HEK293 (cell line): ENCODE measurements at regions not wholly inside any gene's neighbourhood (a gene's known extent, or its start where the extent isn't known, plus 50 kb on each side); places are given as distances from the start of the nearest gene placed in this dataset.

ENCODE experiments used
- BCL6B ChIP-seq: fragments of 450-650 bp; formaldehyde crosslinking; IDR thresholded peaks from 2 replicates; pipeline ENCODE4 v1.5.1; 2017; ENCODE audit warnings: missing biosample characterization, missing genetic modification characterization
- KLF17 ChIP-seq: fragments of 450-650 bp; formaldehyde crosslinking; IDR thresholded peaks from 2 replicates; pipeline ENCODE4 v1.5.1; 2016; ENCODE audit warnings: missing biosample characterization, missing genetic modification characterization
- PATZ1 ChIP-seq: fragments of 450-650 bp; formaldehyde crosslinking; IDR thresholded peaks from 2 replicates; pipeline ENCODE4 v1.5.1; 2016; ENCODE audit warnings: missing biosample characterization, missing genetic modification characterization
- REST ChIP-seq: fragments of 450-650 bp; formaldehyde crosslinking; IDR thresholded peaks from 2 replicates; pipeline ENCODE4 v1.5.1; 2016; ENCODE audit warnings: missing biosample characterization, missing genetic modification characterization
- SCRT1 ChIP-seq: fragments of 450-650 bp; formaldehyde crosslinking; IDR thresholded peaks from 2 replicates; pipeline ENCODE4 v1.5.1; 2016; ENCODE audit warnings: missing biosample characterization, missing genetic modification characterization, borderline replicate concordance
- SETDB1 ChIP-seq: IDR thresholded peaks from one replicate; pipeline ENCODE4 v1.6.1; 2017; ENCODE audit warnings: mild to moderate bottlenecking, low read length, moderate library complexity, mixed read lengths; ENCODE audit not compliant: insufficient read length
- TCF7L2 ChIP-seq: IDR thresholded peaks from 2 replicates; pipeline ENCODE4 v1.6.1; 2011; ENCODE audit warnings: low read depth, mild to moderate bottlenecking, inconsistent platforms, low read length, moderate library complexity, borderline replicate concordance
- YY2 ChIP-seq: fragments of 450-650 bp; formaldehyde crosslinking; IDR thresholded peaks from 2 replicates; pipeline ENCODE4 v1.5.1; 2016; ENCODE audit warnings: missing biosample characterization, missing genetic modification characterization
- ZNF398 ChIP-seq: fragments of 450-650 bp; formaldehyde crosslinking; IDR thresholded peaks from 2 replicates; pipeline ENCODE4 v1.5.1; 2017; ENCODE audit warnings: missing biosample characterization, missing genetic modification characterization
- ZNF518A ChIP-seq: fragments of 450-650 bp; formaldehyde crosslinking; conservative IDR thresholded peaks from 2 replicates; pipeline ENCODE4 v1.5.1; 2016; ENCODE audit warnings: low read depth, missing biosample characterization, missing genetic modification characterization
- ZNF558 ChIP-seq: fragments of 450-650 bp; formaldehyde crosslinking; IDR thresholded peaks from 2 replicates; pipeline ENCODE4 v1.5.1; 2016; ENCODE audit warnings: missing biosample characterization, missing genetic modification characterization
- ZNF792 ChIP-seq: fragments of 450-650 bp; formaldehyde crosslinking; IDR thresholded peaks from 2 replicates; pipeline ENCODE4 v1.5.1; 2016; ENCODE audit warnings: missing biosample characterization, missing genetic modification characterization

GRCh38 chr15:91780387-91780786, 73.1 kb upstream of the SLCO3A1 start (continued):
- TF ChIP-seq BCL6B (tag by site-specific recombination): no peak
- no peak for TF ChIP-seq ZNF558
- TF ChIP-seq YY2 (tag by site-specific recombination): no peak
- TF ChIP-seq KLF17 (tag by site-specific recombination): no peak
- TF ChIP-seq PATZ1 (tag by site-specific recombination): no peak
- no peak for TF ChIP-seq ZNF398 (tag by site-specific recombination)
- no peak for TF ChIP-seq TCF7L2
- no peak for TF ChIP-seq SETDB1
- no peak for TF ChIP-seq REST (tag by site-specific recombination)
- TF ChIP-seq ZNF792 (tag by site-specific recombination): no peak
- no peak for TF ChIP-seq ZNF518A (tag by site-specific recombination)
- no peak for TF ChIP-seq SCRT1
- TF ChIP-seq, all 188 proteins: peak for 0
